GM12873 (cell line): ENCODE measurements at regions not wholly inside any gene's neighbourhood (a gene's known extent, or its start where the extent isn't known, plus 50 kb on each side); places are given as distances from the start of the nearest gene placed in this dataset.

ENCODE experiments used
- CTCF ChIP-seq: IDR thresholded peaks from 2 replicates; pipeline ENCODE4 v1.5.1; 2012; ENCODE audit warnings: low read depth, mild to moderate bottlenecking, moderate library complexity, low read length, control low read depth; ENCODE audit not compliant: insufficient read depth; ENCODE audit errors: missing control alignments

DNA sequence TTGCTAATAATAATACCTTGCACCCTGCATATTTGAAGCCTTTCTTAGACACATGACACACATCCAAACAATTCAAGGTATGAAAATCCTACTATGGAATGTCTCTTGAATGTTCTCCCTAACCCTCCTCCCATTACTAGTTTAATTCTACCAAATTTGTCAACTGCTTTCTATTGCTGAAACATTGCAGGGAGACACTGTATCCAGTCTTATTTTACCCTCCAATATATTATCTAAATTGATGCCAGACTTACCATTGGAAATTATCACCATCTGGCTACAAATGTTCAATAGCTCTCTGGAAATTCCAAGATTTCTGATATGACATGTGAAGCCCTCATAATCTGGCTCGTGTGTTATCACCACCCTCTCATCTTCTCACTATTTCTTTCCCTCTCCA is 1027.3 kb upstream of the CITED2 start:
- TF ChIP-seq CTCF = no peak

DNA sequence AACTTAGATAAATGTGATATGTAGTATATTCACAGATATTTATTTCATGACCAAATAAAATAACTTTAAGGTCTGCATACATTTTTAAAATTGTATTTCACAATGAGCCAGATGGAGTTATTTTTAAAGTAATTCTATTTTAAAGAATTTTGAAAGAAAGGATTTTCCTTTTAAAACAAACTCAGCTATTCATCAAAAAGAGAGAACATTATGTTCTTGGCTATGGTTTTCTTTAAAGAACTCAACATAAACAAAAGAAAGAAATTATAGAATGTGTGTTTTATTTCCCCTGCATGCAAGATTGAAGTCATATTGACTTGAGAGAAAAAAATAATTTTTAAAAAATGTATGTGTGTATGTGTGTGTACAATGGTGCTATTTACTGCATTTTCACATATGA is 1023.6 kb upstream of the CITED2 start:
- TF ChIP-seq CTCF = no peak

DNA sequence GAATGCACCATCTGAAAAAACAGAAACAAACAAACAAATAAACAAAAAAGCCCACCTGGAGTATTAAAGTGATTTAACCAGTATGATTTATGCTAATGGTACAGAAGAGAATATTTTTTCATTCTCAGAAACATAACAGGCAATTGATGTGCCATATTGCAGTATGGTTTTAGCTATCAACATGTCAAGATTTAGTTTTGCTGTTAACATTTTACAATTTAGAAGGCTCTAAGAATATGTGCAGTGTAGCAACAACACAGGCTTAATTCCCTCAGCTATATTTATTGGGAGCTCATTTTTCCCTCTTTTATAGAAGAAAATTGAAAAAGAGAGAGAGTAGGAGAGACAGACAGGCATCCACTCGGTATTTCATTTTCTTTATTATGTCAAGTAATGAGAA is 1022.7 kb upstream of the CITED2 start:
- TF ChIP-seq CTCF = no peak

DNA sequence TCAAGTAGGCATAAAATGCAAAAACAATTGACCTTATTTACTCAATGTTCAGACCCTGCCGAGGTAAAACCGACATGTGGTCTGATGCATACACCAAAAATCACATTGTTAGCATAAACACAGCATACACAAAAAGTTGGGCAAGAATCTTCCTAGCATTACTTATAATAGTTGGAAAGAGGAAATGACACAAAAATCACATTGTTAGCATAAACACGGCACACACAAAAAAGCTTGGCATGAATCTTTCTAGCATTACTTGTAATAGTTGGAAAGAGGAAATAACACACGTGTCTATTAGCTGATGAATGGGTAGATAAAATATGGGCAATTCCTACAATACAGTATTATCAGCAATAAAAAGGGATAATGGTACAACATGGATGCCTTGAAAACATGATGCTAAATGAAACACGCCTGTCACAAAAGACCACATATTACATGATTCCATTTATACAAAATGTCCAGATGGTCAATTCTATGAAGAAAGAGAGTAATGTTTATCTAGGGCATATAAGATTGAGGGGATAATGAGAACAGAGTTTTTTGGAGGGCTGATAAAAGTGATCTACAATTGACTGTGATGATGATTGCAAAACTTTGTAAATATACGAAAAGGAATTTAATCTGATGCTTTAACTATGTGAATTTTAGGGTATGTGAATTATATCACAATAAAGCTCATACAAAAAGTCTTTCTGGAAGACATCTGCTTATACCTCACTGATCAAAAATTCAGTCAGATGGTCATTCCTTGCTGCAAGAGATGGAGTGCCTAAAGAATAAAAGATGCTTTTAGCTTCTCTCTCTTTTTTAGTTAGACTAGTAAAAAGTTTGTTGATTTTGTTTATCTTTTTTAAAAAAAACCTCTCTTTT is 1019.5 kb upstream of the CITED2 start:
- TF ChIP-seq CTCF = no peak

GRCh38 chr6:140388815-140389214 is 1014.4 kb upstream of the CITED2 start:
- TF ChIP-seq CTCF = no peak

- no peak for TF ChIP-seq CTCF
Observed at GRCh38 chr6:140388192-140388802, 1013.8 kb upstream of the CITED2 start.

- TF ChIP-seq CTCF = no peak
Observed at GRCh38 chr6:140385679-140386078, 1011.2 kb upstream of the CITED2 start.
